IMR-90 (cell line): ENCODE measurements at regions not wholly inside any gene's neighbourhood (a gene's known extent, or its start where the extent isn't known, plus 50 kb on each side); places are given as distances from the start of the nearest gene placed in this dataset.

Experiments
- ATAC-seq: fragments of 200-7000 bp; cut with Tn5 transposase; 2 replicates; pipeline ENCODE4 v1.9.1; 2020; ENCODE audit warnings: low read depth, mild to moderate bottlenecking, moderate library complexity
- BruUV-seq: library from RNA; stranded (reverse); fragments of 400-500 nt; replicated peaks from 2 replicates; lab custom pipeline; 2021; lab: Mats Ljungman, UMichigan
- CTCF ChIA-PET: fragments of 300-600 bp; formaldehyde crosslinking; extraction: SDS; loops from one replicate; lab custom pipeline; 2021; ENCODE audit warnings: antibody characterized with exemption; lab: Yijun Ruan, JAX
- POLR2A ChIA-PET: fragments of 300-600 bp; sonication (Branson Sonifier 250); formaldehyde crosslinking; loops from one replicate; lab custom pipeline; 2022; ENCODE audit warnings: antibody characterized with exemption; ENCODE audit not compliant: unreplicated experiment; lab: Charles Lee
- DNase-seq: peaks from one replicate; pipeline ENCODE4 v3.0.0; 2013
- H2AFZ ChIP-seq: replicated peaks from 2 replicates; pipeline ENCODE3; 2013; ENCODE audit warnings: low read length, mild to moderate bottlenecking; ENCODE audit not compliant: poor library complexity
- H2AK5ac ChIP-seq: 2 replicates; pipeline ENCODE4 v1.6.1; 2013; ENCODE audit warnings: low read depth, low read length, inconsistent platforms
- H2AK9ac ChIP-seq: replicated peaks from 2 replicates; pipeline ENCODE3; 2013; ENCODE audit warnings: mild to moderate bottlenecking, low read depth, low read length, moderate library complexity; ENCODE audit not compliant: poor library complexity
- H2BK120ac ChIP-seq: 2 replicates; pipeline ENCODE4 v1.6.1; 2013; ENCODE audit warnings: low read depth, low read length, inconsistent platforms
- H2BK15ac ChIP-seq: 3 replicates; pipeline ENCODE4 v1.6.1; 2013; ENCODE audit warnings: low read depth, low read length, inconsistent platforms
- H2BK20ac ChIP-seq: 2 replicates; pipeline ENCODE4 v1.6.1; 2013; ENCODE audit warnings: low read depth, mild to moderate bottlenecking, inconsistent platforms, low read length, moderate library complexity
- H2BK5ac ChIP-seq: 2 replicates; pipeline ENCODE4 v1.6.1; 2013; ENCODE audit warnings: mild to moderate bottlenecking, low read depth, low read length, inconsistent platforms; ENCODE audit not compliant: poor library complexity, severe bottlenecking
- H3K14ac ChIP-seq: replicated peaks from 2 replicates; pipeline ENCODE4 v1.6.1; 2013; ENCODE audit warnings: low read depth, low read length, inconsistent platforms
- H3K18ac ChIP-seq: 2 replicates; pipeline ENCODE4 v1.6.1; 2013; ENCODE audit warnings: low read depth, low read length, control low read depth
- H3K23ac ChIP-seq: 2 replicates; pipeline ENCODE4 v1.6.1; 2013; ENCODE audit warnings: low read depth, low read length, inconsistent platforms
- H3K27ac ChIP-seq: 2 replicates; pipeline ENCODE4 v1.5.1; 2013; ENCODE audit warnings: mild to moderate bottlenecking, control low read depth, low read length; ENCODE audit not compliant: insufficient read depth
- H3K27me3 ChIP-seq: 2 replicates; pipeline ENCODE4 v1.6.1; 2013; ENCODE audit warnings: low read length; ENCODE audit not compliant: control insufficient read depth, insufficient read depth
- H3K36me3 ChIP-seq: 2 replicates; pipeline ENCODE4 v1.6.1; 2013; ENCODE audit warnings: low read length, mixed read lengths; ENCODE audit not compliant: control insufficient read depth, insufficient read depth
- H3K4ac ChIP-seq: 2 replicates; pipeline ENCODE4 v1.6.1; 2013; ENCODE audit warnings: low read depth, low read length, inconsistent platforms
- H3K4me1 ChIP-seq: 2 replicates; pipeline ENCODE4 v1.6.1; 2013; ENCODE audit warnings: low read length, mixed read lengths; ENCODE audit not compliant: control insufficient read depth, insufficient read depth
- H3K4me2 ChIP-seq: 2 replicates; pipeline ENCODE4 v1.6.1; 2013; ENCODE audit warnings: low read depth, mild to moderate bottlenecking, control low read depth, low read length, moderate library complexity
- H3K4me3 ChIP-seq: 2 replicates; pipeline ENCODE4 v1.5.1; 2013; ENCODE audit warnings: low read depth, mild to moderate bottlenecking, control low read depth, low read length, moderate library complexity; ENCODE audit not compliant: insufficient read depth
- H3K56ac ChIP-seq: 2 replicates; pipeline ENCODE4 v1.6.1; 2013; ENCODE audit warnings: low read length, inconsistent platforms; ENCODE audit not compliant: insufficient read depth; ENCODE audit errors: extremely low read depth
- H3K79me1 ChIP-seq, 2 experiments: 2 replicates each; pipeline ENCODE4 v1.6.1; 2013; ENCODE audit warnings: low read length in 2 of 2, inconsistent platforms in 1 of 2, low read depth in 1 of 2
- H3K9ac ChIP-seq: 2 replicates; pipeline ENCODE4 v1.6.1; 2013; ENCODE audit warnings: low read depth, low read length, control low read depth
- H3K9me1 ChIP-seq: 2 replicates; pipeline ENCODE4 v1.6.1; 2013; ENCODE audit warnings: low read length, inconsistent platforms; ENCODE audit not compliant: insufficient read depth
- H3K9me3 ChIP-seq: 2 replicates; pipeline ENCODE4 v1.6.1; 2013; ENCODE audit warnings: low read length; ENCODE audit not compliant: control insufficient read depth, insufficient read depth
- H4K20me1 ChIP-seq: 2 replicates; pipeline ENCODE4 v1.6.1; 2013; ENCODE audit warnings: low read length, inconsistent platforms; ENCODE audit not compliant: insufficient read depth
- H4K5ac ChIP-seq: 2 replicates; pipeline ENCODE4 v1.6.1; 2013; ENCODE audit warnings: mild to moderate bottlenecking, low read depth, low read length, control low read depth
- H4K8ac ChIP-seq, 2 experiments: 2 replicates each; pipeline ENCODE4 v1.6.1; 2013; ENCODE audit warnings: low read depth in 2 of 2, low read length in 2 of 2, control low read depth in 1 of 2, inconsistent platforms in 1 of 2
- H4K91ac ChIP-seq: 2 replicates; pipeline ENCODE4 v1.6.1; 2013; ENCODE audit warnings: low read depth, low read length, inconsistent platforms; ENCODE audit not compliant: insufficient read depth
- BHLHE40 ChIP-seq: fragments of 150-350 bp; IDR thresholded peaks from 2 replicates; pipeline ENCODE4 v1.6.1; 2016; ENCODE audit warnings: mild to moderate bottlenecking, low read depth, low read length
- CEBPB ChIP-seq: IDR thresholded peaks from 2 replicates; pipeline ENCODE4 v1.6.1; 2012; ENCODE audit warnings: low read depth, low read length, improper control_type of control experiment
- CHD1 ChIP-seq: IDR thresholded peaks from 2 replicates; pipeline ENCODE4 v1.6.1; 2012; ENCODE audit warnings: low read depth, low read length, improper control_type of control experiment
- CTCF ChIP-seq: conservative IDR thresholded peaks from 2 replicates; pipeline ENCODE4 v1.5.1; 2012; ENCODE audit warnings: mild to moderate bottlenecking, low read depth, low read length, improper control_type of control experiment
- FOS ChIP-seq: fragments of 150-350 bp; IDR thresholded peaks from 2 replicates; pipeline ENCODE4 v1.6.1; 2016; ENCODE audit warnings: low read depth, low read length
- MAFK ChIP-seq: IDR thresholded peaks from 2 replicates; pipeline ENCODE4 v1.6.1; 2012; ENCODE audit warnings: low read depth, low read length, improper control_type of control experiment
- MAZ ChIP-seq: IDR thresholded peaks from 2 replicates; pipeline ENCODE4 v1.6.1; 2012; ENCODE audit warnings: low read depth, mild to moderate bottlenecking, low read length, improper control_type of control experiment, moderate library complexity, borderline replicate concordance
- MXI1 ChIP-seq: IDR thresholded peaks from 2 replicates; pipeline ENCODE4 v1.6.1; 2012; ENCODE audit warnings: low read depth, mild to moderate bottlenecking, low read length, moderate library complexity, borderline replicate concordance
- NFE2L2 ChIP-seq: fragments of 150-350 bp; IDR thresholded peaks from 2 replicates; pipeline ENCODE4 v1.6.1; 2016; ENCODE audit warnings: low read depth, mild to moderate bottlenecking, low read length
- POLR2A ChIP-seq: IDR thresholded peaks from 2 replicates; pipeline ENCODE4 v1.6.1; 2012; ENCODE audit warnings: mild to moderate bottlenecking, low read depth, low read length
- RAD21 ChIP-seq: IDR thresholded peaks from 2 replicates; pipeline ENCODE4 v1.6.1; 2012; ENCODE audit warnings: low read length, improper control_type of control experiment
- RCOR1 ChIP-seq: IDR thresholded peaks from 2 replicates; pipeline ENCODE4 v1.6.1; 2012; ENCODE audit warnings: mild to moderate bottlenecking, low read length, improper control_type of control experiment; ENCODE audit not compliant: insufficient replicate concordance
- RFX5 ChIP-seq: IDR thresholded peaks from 2 replicates; pipeline ENCODE4 v1.8.0; 2012; ENCODE audit warnings: low read depth, mild to moderate bottlenecking, low read length, moderate library complexity
- WGBS, 2 experiments: methylation state at CpG; one replicate each; pipeline versions ENCODE4 v1.1.5 to v1.1.7; 2013; ENCODE audit warnings: missing lambda C conversion rate in 2 of 2; ENCODE audit not compliant: insufficient read length in 1 of 2; ENCODE audit errors: extremely low coverage in 2 of 2; 5-methylcytosine and 5-hydroxymethylcytosine counted together
- dilution Hi-C: fragments of 300-500 bp; cut with HindIII; formaldehyde crosslinking; loops from one replicate; pipeline ENCODE4 v1.14.3; 2018; ENCODE audit warnings: low sequenced_read_pairs; ENCODE audit not compliant: unreplicated experiment
- in situ Hi-C: fragments of 300-500 bp; cut with MboI; formaldehyde crosslinking; loops from 3 replicates; pipeline ENCODE4 v1.14.3; 2019; ENCODE audit warnings: low sequenced_read_pairs, inconsistent platforms, mixed read lengths
- intact Hi-C: fragments of 100-400 bp; cut with micrococcal nuclease; formaldehyde crosslinking; loops from 2 replicates; pipeline ENCODE4 v1.10.0; 2022
- TF ChIP-seq, protein P1 (sequence below): fragments of 150-350 bp; IDR thresholded peaks from 2 replicates; pipeline ENCODE4 v1.6.1; 2016; ENCODE audit warnings: low read depth, mild to moderate bottlenecking, low read length, moderate library complexity, borderline replicate concordance
- TF ChIP-seq, protein P2 (sequence below): fragments of 150-350 bp; IDR thresholded peaks from 2 replicates; pipeline ENCODE4 v1.6.1; 2017; ENCODE audit warnings: mild to moderate bottlenecking, antibody characterized with exemption, low read length, low read depth

DNA sequence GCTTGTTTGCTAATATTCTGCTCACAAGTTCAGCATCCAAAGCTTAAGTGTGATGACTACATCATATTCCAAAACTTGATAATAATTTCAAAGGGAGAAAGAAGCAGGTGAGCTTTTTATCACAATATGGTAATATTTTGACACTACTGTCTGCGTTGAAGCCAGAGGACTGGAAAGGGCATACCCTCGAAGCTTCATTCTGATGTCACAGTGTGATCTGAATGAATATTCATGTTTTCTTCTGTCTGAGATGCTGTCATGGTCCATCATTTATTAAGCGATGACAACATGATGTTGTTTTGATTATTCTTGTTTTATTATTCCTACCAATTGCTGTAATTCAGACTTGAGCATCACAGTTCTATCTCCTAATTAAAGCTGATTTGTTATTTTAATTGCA, 625.4 kb downstream of the ZPLD1 start:
- intact Hi-C loops (no loop called here), dilution Hi-C loops (no loop called here), in situ Hi-C loops (no loop called here)
- H4K20me1 ChIP-seq: no peaks in the 10 kb centered on the region
- WGBS, 2 experiments: no CpG with 5 or more reads among the region's 3 CpGs
- DNase-seq (no peak), ATAC-seq (no peak)
- H2BK20ac ChIP-seq: no peak overlapping the region
- H3K9ac ChIP-seq: no peak overlapping the region
- no peaks in the 10 kb centered on the region for H3K9me1 ChIP-seq
- H2BK15ac ChIP-seq: no peak overlapping the region
- H3K9me3 ChIP-seq: no peaks in the 10 kb centered on the region
- no peak overlapping the region for H2BK5ac ChIP-seq
- no peak overlapping the region for H4K8ac ChIP-seq
- H2AK5ac ChIP-seq: no peak overlapping the region
- ChIA-PET CTCF (no interaction called here), POLR2A (no interaction called here)
- no peak overlapping the region for H3K4ac ChIP-seq
- no peak overlapping the region for H2BK120ac ChIP-seq
- H3K4me1 ChIP-seq: no peaks in the 10 kb centered on the region
- no TSS peak for BruUV-seq
- H3K14ac ChIP-seq: no peak overlapping the region
- no peak overlapping the region for H4K91ac ChIP-seq
- H3K27me3 ChIP-seq: no peaks in the 10 kb centered on the region
- no peak overlapping the region for H3K27ac ChIP-seq
- H2AFZ ChIP-seq: no peak overlapping the region
- no peak overlapping the region for H3K18ac ChIP-seq
- TF ChIP-seq CEBPB (no peak), MAFK (no peak), CHD1 (no peak), BHLHE40 (no peak), RAD21 (no peak), CTCF (no peak), POLR2A (no peak), RFX5 (no peak), MXI1 (no peak), RCOR1 (no peak), FOS (no peak), MAZ (no peak), NFE2L2 (no peak)
- TF ChIP-seq, protein P1, sequence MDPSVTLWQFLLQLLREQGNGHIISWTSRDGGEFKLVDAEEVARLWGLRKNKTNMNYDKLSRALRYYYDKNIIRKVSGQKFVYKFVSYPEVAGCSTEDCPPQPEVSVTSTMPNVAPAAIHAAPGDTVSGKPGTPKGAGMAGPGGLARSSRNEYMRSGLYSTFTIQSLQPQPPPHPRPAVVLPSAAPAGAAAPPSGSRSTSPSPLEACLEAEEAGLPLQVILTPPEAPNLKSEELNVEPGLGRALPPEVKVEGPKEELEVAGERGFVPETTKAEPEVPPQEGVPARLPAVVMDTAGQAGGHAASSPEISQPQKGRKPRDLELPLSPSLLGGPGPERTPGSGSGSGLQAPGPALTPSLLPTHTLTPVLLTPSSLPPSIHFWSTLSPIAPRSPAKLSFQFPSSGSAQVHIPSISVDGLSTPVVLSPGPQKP: no peak
- TF ChIP-seq, protein P2, sequence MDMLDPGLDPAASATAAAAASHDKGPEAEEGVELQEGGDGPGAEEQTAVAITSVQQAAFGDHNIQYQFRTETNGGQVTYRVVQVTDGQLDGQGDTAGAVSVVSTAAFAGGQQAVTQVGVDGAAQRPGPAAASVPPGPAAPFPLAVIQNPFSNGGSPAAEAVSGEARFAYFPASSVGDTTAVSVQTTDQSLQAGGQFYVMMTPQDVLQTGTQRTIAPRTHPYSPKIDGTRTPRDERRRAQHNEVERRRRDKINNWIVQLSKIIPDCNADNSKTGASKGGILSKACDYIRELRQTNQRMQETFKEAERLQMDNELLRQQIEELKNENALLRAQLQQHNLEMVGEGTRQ: no peak
- no peak overlapping the region for H3K4me2 ChIP-seq
- no peak overlapping the region for H2AK9ac ChIP-seq
- H3K56ac ChIP-seq: no peak overlapping the region
- no peaks in the 10 kb centered on the region for H3K36me3 ChIP-seq
- no peak overlapping the region for H4K5ac ChIP-seq
- H3K79me1 ChIP-seq: no peaks in the 10 kb centered on the region
- H3K4me3 ChIP-seq: no peak overlapping the region
- no peak overlapping the region for H3K23ac ChIP-seq
